HG02678 (cell line): ENCODE measurements at regions not wholly inside any gene's neighbourhood (a gene's known extent, or its start where the extent isn't known, plus 50 kb on each side); places are given as distances from the start of the nearest gene placed in this dataset.
A peak's percentile ranks its signal among the peaks of the same experiment; 100 is the strongest.
"Not testable (repeated sequence)": the region's sequence is repeated elsewhere in the genome, so short reads cannot be mapped to it uniquely, and the experiment has no call there.

Experiments used
- ATAC-seq: cut with Tn5 transposase; IDR thresholded peaks from one replicate; pipeline ENCODE4 v1.9.1; 2021; ENCODE audit warnings: mild to moderate bottlenecking, moderate library complexity; ENCODE audit not compliant: unreplicated experiment

DNA sequence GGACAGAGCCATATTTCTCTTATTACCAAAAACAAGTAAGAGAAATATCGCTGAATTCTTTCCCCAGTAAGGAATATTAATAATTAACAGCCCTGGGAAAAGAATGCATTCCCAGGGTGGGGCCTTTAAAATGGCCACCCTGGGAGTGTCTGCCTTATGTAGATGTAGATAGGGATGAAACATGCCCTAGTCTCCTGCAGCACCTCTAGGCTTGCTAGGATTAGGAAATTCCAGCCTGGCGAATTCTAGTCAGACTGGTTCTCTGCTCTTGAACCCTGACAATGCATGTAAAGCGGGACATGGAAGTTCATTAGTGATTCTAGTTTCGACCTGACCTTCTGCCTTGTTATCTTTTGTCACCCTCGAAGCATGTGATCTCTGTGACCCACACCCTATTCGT is 405.2 kb upstream of the MAP2 start:
- not testable (repeated sequence) for ATAC-seq

DNA sequence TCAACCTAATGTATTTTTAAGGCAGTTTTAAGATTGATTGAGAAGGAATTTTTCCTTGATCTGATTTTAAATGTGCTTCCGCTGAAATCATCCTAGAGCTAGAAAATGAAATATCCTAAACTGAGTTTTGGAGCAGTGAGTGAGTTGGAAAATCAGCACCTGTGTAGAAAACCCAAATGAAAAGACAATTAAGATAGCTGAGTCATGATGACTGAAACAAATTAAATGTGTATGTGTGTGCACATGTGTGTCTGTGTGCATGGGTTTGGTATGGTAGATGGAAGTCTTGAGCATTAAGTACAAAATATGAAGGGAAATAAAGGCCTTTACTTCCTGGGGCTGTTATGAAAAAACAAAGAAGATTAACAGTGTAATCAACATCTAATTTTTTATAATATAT is 394.6 kb upstream of the MAP2 start:
- no peak for ATAC-seq

DNA sequence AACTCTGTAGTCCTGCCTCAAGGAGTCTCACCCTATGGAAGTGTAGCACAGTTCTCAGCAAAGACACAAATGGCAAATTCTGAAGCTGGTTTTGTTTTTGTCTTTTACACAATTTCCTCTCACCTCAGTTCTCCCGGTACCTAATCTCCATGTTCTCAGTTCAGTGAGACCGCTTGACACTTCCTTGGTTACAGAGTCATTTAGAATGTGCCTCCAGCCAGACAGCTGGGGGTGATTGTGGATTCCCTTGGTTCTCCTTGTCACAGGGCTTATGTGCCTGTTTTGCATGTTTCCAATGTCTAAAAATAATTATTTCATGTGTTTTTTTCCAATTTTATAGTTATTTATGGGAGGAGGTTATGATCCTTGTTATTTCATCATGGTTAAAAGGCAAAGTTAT is 379.5 kb upstream of the MAP2 start:
- no peak for ATAC-seq

DNA sequence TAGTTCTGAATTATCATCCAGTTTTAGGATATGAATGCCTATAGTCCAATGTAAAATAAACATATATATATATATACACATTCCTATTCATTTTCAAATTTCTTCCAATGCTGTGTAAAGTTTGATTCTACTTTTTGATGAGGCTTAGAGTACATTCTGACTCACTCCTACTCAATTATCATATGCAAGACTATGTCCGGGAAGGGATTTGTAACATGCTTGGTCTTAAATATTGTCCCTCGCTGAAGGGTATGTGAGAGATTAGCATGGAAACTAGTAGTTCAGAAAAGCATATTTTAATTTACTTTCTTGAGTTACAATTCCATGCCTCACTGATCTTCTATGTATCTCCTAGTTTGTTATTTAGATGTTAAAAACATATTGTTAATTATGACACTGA is 377.7 kb upstream of the MAP2 start:
- no peak for ATAC-seq

DNA sequence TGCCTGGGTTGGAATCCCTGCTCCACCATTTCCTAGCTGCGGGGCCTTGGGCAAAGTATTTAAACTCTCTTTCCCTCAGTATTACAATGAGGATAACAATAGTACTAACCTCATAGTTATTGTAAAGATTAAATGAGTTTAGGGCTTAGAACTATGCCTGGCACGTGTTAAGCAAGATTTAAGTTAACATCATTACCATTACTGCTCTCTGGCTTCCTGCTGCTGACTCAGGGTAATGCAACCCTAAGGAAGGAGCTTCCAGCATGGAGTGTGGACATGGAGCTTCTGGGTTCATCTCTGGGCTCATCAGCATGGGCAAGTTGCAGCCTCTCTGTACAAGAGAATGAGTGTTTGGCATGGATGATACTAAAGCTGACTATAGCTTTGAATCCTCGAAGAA is 374.2 kb upstream of the MAP2 start:
- ATAC-seq, result no peak

GRCh38 chr2:209062210-209062609 is 361.6 kb upstream of the MAP2 start:
- no peak for ATAC-seq

DNA sequence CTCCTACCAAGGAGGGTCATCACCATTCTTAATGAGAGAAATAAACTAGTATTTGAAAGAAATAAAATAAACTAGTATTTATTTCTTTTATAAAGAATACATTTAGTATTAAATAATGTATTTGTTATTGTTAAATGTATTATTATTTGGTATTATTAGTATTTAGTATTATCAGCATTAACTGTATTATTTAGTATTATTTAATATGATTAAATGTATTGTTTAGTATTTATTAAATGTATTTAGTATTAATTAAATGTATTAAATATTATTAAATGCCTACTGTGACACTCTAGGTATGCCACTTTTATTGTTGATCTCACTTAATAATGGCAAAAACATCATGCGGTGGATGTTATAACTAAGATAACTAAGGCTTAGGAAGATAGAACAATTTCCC is 353.6 kb upstream of the MAP2 start:
- ATAC-seq, result no peak

GRCh38 chr2:209073151-209073550 is 350.7 kb upstream of the MAP2 start:
- ATAC-seq, result no peak

GRCh38 chr2:209074711-209075110 is 349.1 kb upstream of the MAP2 start:
- ATAC-seq, result no peak

DNA sequence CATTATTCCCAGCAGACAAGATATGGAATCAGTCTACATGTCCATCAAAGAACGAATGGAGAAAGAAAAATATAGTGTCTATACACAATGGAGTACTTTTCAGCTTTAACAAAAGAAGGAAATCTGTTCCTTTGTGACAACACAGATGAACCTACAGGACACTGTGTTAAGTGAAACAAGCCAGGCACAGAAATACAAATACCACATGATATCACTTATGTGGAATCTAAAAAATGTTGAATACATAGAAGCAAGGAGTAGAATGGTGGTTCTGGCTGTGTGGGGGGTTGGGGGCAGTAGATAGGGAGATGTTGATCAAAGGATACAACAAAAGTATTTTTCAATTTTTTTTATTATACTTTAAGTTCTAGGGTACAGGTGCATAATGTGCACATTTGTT is 347.7 kb upstream of the MAP2 start:
- no peak for ATAC-seq

DNA sequence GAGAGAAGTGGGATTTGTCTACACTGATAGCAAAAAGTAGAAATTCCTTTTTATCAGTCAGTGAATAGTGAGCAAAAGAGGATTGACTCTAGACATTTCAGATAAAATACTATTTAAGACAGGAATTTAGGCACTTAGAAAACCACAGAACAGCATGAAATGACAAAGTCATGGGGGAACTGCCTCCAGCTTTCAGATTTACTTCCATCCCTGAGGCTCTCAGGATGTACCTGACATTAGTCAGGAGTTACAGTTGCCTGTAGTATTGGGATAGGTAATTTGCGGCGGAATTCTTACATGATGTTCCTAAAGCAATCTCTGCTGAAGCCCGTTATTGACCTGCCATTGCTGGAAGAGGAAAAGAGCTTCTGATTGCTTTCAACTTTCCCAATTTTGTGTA is 337.1 kb upstream of the MAP2 start:
- no peak for ATAC-seq

DNA sequence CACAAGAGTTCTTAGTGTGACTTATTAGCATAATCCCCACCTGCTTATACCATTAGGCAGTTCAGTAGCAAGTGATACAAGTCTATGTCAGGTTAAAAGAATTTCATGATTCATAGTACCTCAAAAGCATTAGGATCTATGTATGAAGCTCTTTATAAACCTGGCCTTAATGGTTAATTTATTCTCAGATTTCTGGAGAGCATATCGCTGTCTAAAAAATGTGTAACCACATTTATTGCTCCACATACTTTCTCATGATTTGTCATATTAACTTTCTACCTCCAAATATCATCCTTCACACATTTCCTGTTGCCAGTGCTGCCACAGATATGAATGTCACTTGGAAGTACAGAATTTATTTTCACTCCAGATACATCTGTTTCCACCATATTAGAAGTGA is 332.8 kb upstream of the MAP2 start:
- no peak for ATAC-seq

DNA sequence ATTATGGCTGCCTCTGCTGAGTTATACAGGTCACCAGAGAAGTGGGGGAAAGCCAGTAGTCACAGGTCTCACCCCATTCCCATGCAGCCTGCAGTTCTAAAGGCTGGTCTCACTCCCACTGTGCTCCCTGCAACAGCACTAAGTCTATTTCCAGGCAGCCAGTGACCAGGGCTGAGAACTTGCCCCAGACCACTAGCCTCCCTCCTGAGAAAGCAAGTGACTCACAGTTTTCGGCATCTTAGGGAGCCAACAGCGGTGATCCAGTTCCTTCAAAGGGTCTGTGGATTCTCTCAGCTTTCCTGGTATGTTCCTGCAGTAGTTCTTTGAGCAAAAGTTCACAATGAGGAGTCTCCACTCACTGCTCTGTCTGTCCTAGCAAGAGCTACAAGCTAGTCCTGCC is 329.6 kb upstream of the MAP2 start:
- no peak for ATAC-seq

DNA sequence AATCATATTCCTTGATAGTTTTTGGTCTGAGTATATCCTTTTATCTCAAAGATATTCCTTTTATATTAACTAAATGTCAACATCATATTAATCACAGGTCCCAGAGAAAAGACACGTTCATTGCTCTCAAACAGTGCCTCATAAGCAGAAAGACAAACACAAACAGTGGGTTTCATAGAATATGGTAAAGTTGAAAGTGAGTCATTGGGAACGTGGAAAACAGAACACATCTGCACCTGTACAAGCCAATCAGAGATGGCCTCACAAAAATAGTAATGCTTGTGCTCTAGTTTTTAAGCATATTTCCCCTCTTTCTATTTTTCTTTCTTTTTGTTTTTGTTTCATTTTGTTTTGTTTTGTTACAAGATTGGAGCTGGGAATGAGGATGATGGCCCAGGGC is 328.4 kb upstream of the MAP2 start:
- no peak for ATAC-seq

GRCh38 chr2:209097168-209097567 is 326.7 kb upstream of the MAP2 start:
- no peak for ATAC-seq

- ATAC-seq, result no peak
These were observed 321.5 kb upstream of the MAP2 start for GRCh38 chr2:209102319-209102718.

DNA sequence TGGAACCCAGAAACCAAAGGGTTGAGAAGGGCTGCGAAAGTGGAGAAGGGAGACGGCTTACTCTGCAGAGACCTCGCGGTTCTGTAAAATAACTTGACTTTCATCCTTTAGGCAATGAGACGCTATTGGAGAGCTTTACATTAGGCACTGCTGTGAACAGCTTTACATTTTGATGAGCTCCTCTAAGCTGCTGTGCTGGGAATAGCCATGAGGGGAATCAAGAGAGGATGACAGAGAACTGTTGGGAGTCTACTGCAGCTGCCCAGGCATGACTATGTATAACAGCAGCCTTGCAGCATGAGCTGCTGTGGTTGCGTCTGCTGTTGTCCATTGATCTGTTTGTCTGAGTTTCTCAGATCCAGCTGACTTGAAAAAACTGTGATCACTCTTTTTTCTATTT is 310.8 kb upstream of the MAP2 start:
- ATAC-seq, result no peak

DNA sequence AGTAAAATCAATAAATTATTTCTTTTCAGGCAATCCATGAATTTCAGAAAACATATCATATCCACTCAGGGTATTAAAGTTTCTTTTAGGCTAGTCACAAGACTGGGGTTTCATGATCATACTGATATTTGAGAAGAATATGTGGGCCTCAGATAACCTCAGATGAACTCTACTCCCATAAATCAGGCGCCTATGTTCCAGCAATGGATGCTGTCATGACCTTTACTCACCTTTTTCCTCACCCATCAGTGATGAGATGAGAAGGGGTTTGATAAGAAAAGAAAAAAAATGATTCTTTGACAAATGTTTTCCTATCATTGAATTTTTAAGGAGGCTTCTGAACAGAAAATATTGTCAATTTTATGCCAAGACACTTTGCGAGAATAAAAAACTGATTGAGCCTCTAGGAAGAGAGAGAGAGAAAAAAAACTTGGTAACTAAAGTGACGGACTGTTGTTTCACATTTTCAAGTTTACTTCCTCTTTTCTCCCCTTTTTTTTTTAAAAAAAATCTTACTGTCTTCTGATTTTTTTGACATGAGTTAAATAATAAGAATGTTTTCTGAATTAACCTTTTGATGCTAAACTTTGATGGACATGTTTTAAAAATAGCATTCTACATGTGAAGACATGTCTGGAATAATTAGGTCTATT is 309.1 kb upstream of the MAP2 start:
- no peak for ATAC-seq

- ATAC-seq, result peak; percentile 86
These were observed 302.2 kb upstream of the MAP2 start for GRCh38 chr2:209121691-209122090.

GRCh38 chr2:209125291-209125690 is 298.6 kb upstream of the MAP2 start:
- no peak for ATAC-seq

GRCh38 chr2:209138079-209138478 is 285.8 kb upstream of the MAP2 start:
- no peak for ATAC-seq

GRCh38 chr2:209141142-209141541 is 282.7 kb upstream of the MAP2 start:
- ATAC-seq, result no peak

DNA sequence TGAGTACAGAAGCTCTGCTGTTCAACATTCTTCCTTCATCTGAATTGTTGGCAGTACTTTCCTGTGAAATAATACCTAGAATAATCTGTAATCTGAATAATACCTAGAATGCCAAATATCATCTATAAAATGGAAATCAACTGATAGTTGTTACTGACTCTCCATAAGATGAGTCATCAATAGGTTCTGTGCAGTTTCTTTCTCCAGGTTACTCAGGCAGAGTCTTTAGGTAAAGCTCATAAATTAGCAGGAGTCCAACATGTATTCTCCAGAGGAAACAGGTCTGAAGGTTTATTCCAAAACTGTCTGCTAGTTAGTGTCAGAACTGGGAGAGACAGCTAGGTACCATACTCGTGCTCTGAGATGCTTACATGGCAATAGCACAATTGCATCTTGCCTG is 282.0 kb upstream of the MAP2 start:
- no peak for ATAC-seq
